Smooth muscle cell (in vitro differentiated cells): ENCODE measurements at regions not wholly inside any gene's neighbourhood (a gene's known extent, or its start where the extent isn't known, plus 50 kb on each side); places are given as distances from the start of the nearest gene placed in this dataset.

Experiments
- DNase-seq: peaks from one replicate; lab custom pipeline; 2025; ENCODE audit not compliant: unreplicated experiment; lab: John Stamatoyannopoulos, UW
- H2AFZ ChIP-seq: fragments of 200-600 bp; sonication (generic); 2 replicates; pipeline ENCODE4 v1.6.0; 2016; ENCODE audit warnings: antibody characterized with exemption, low read depth, mild to moderate bottlenecking
- H3F3A ChIP-seq: fragments of 200-600 bp; sonication (generic); 2 replicates; pipeline ENCODE4 v1.6.0; 2017; ENCODE audit warnings: antibody characterized with exemption, low read depth
- H3K27ac ChIP-seq: fragments of 200-600 bp; sonication (generic); 2 replicates; pipeline ENCODE4 v1.5.1; 2016; ENCODE audit warnings: low read depth, mild to moderate bottlenecking
- H3K27me3 ChIP-seq: fragments of 200-600 bp; sonication (generic); 2 replicates; pipeline ENCODE4 v1.6.1; 2016; ENCODE audit warnings: low read depth, mild to moderate bottlenecking
- H3K36me3 ChIP-seq: fragments of 200-600 bp; sonication (generic); 2 replicates; pipeline ENCODE4 v1.5.1; 2016; ENCODE audit warnings: low read depth
- H3K4me1 ChIP-seq: fragments of 200-600 bp; sonication (generic); 2 replicates; pipeline ENCODE4 v1.5.1; 2016; ENCODE audit warnings: low read depth
- H3K4me2 ChIP-seq: fragments of 200-600 bp; sonication (generic); 2 replicates; pipeline ENCODE4 v1.6.0; 2016; ENCODE audit warnings: mild to moderate bottlenecking
- H3K4me3 ChIP-seq: fragments of 200-600 bp; sonication (generic); 2 replicates; pipeline ENCODE4 v1.5.1; 2016; ENCODE audit warnings: mild to moderate bottlenecking
- H3K79me2 ChIP-seq: fragments of 200-600 bp; sonication (generic); 2 replicates; pipeline ENCODE4 v1.6.0; 2016; ENCODE audit warnings: low read depth, mild to moderate bottlenecking
- H3K9ac ChIP-seq: fragments of 200-600 bp; sonication (generic); 2 replicates; pipeline ENCODE4 v1.6.0; 2016; ENCODE audit warnings: low read depth
- H3K9me3 ChIP-seq: fragments of 200-600 bp; sonication (generic); replicated peaks from 2 replicates; pipeline ENCODE4 v1.5.1; 2016; ENCODE audit warnings: low read depth
- H4K20me1 ChIP-seq: fragments of 200-600 bp; sonication (generic); 2 replicates; pipeline ENCODE4 v1.6.0; 2016; ENCODE audit warnings: low read depth
- WGBS: methylation state at CpG from one replicate; pipeline ENCODE4 v1.1.7; 2016; ENCODE audit warnings: low lambda C conversion rate; 5-methylcytosine and 5-hydroxymethylcytosine counted together
- TF ChIP-seq, protein P1 (sequence below): fragments of 200-600 bp; sonication (generic); IDR thresholded peaks from 2 replicates; pipeline ENCODE4 v1.5.1; 2017; ENCODE audit warnings: borderline replicate concordance, mild to moderate bottlenecking, antibody characterized with exemption; ENCODE audit not compliant: insufficient read depth, poor library complexity, severe bottlenecking

- Histone ChIP-seq H3K36me3 (no peaks in the 10 kb centered on the region), H3K9me3 (peaks cover 4% of the 10 kb centered on the region), H3K79me2 (no peaks in the 10 kb centered on the region), H3K4me1 (no peaks in the 10 kb centered on the region), H3K27me3 (no peaks in the 10 kb centered on the region), H2AFZ (no peak overlapping the region), H4K20me1 (no peaks in the 10 kb centered on the region), H3K4me2 (no peak overlapping the region), H3K27ac (no peak overlapping the region), H3F3A (no peaks in the 10 kb centered on the region), H3K4me3 (no peak overlapping the region), H3K9ac (no peak overlapping the region)
- DNase-seq: no peak
- TF ChIP-seq, protein P1, sequence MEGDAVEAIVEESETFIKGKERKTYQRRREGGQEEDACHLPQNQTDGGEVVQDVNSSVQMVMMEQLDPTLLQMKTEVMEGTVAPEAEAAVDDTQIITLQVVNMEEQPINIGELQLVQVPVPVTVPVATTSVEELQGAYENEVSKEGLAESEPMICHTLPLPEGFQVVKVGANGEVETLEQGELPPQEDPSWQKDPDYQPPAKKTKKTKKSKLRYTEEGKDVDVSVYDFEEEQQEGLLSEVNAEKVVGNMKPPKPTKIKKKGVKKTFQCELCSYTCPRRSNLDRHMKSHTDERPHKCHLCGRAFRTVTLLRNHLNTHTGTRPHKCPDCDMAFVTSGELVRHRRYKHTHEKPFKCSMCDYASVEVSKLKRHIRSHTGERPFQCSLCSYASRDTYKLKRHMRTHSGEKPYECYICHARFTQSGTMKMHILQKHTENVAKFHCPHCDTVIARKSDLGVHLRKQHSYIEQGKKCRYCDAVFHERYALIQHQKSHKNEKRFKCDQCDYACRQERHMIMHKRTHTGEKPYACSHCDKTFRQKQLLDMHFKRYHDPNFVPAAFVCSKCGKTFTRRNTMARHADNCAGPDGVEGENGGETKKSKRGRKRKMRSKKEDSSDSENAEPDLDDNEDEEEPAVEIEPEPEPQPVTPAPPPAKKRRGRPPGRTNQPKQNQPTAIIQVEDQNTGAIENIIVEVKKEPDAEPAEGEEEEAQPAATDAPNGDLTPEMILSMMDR: no peak
- WGBS: 69% methylated on average over 2 of the region's 2 CpGs
Measured at GRCh38 chr7:113561446-113561845, 357.4 kb downstream of the PPP1R3A start.

GRCh38 chr7:113550966-113551365 is 367.8 kb downstream of the PPP1R3A start:
- TF ChIP-seq, protein P1: no peak
- WGBS: 50% methylated on average over 1 of the region's 1 CpG
- no peaks in the 10 kb centered on the region for H3K4me1 ChIP-seq
- no peak overlapping the region for H3K27ac ChIP-seq
- DNase-seq: no peak
- no peak overlapping the region for H2AFZ ChIP-seq
- no peak overlapping the region for H3K4me2 ChIP-seq
- H3K27me3 ChIP-seq: no peaks in the 10 kb centered on the region
- H3K9me3 ChIP-seq: peaks cover 42% of the 10 kb centered on the region
- H3F3A ChIP-seq: no peaks in the 10 kb centered on the region
- H4K20me1 ChIP-seq: no peaks in the 10 kb centered on the region
- H3K36me3 ChIP-seq: no peaks in the 10 kb centered on the region
- no peak overlapping the region for H3K9ac ChIP-seq
- H3K79me2 ChIP-seq: no peaks in the 10 kb centered on the region
- H3K4me3 ChIP-seq: no peak overlapping the region

DNA sequence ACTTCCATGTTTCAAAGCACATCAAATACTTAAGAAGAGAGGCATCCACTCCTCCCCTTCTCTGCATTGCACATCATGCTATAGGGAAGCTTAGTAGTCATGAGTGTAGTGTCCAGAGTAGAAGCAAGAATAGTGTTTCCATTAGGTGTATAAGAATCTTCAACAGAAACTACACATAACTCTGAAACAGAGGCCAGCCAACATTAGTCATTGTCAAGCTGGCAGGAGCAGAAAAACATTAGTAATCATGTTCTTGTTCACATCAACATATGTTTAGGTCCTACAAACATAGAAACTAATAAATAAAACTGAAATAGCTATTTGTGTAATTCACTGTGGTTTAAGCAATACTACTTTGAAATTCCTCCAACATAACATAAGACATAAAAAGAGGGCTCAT is 370.2 kb downstream of the PPP1R3A start:
- TF ChIP-seq, protein P1: no peak
- H3K4me3 ChIP-seq: no peak overlapping the region
- no peaks in the 10 kb centered on the region for H3F3A ChIP-seq
- H3K79me2 ChIP-seq: no peaks in the 10 kb centered on the region
- no peak for DNase-seq
- peaks cover 28% of the 10 kb centered on the region for H3K9me3 ChIP-seq
- no peak overlapping the region for H3K9ac ChIP-seq
- H3K27me3 ChIP-seq: no peaks in the 10 kb centered on the region
- no peaks in the 10 kb centered on the region for H3K36me3 ChIP-seq
- no peaks in the 10 kb centered on the region for H4K20me1 ChIP-seq
- H3K4me1 ChIP-seq: no peaks in the 10 kb centered on the region
- H2AFZ ChIP-seq: no peak overlapping the region
- H3K27ac ChIP-seq: no peak overlapping the region
- H3K4me2 ChIP-seq: no peak overlapping the region

- no peak overlapping the region for H3K27ac ChIP-seq
- H4K20me1 ChIP-seq: no peaks in the 10 kb centered on the region
- DNase-seq: no peak
- no peaks in the 10 kb centered on the region for H3F3A ChIP-seq
- H3K4me1 ChIP-seq: no peaks in the 10 kb centered on the region
- H3K79me2 ChIP-seq: no peaks in the 10 kb centered on the region
- no peak overlapping the region for H3K9ac ChIP-seq
- no peak overlapping the region for H3K4me2 ChIP-seq
- H3K27me3 ChIP-seq: no peaks in the 10 kb centered on the region
- H2AFZ ChIP-seq: no peak overlapping the region
- peaks cover 28% of the 10 kb centered on the region for H3K9me3 ChIP-seq
- H3K4me3 ChIP-seq: no peak overlapping the region
- H3K36me3 ChIP-seq: no peaks in the 10 kb centered on the region
- TF ChIP-seq, protein P1: no peak
Measured at GRCh38 chr7:113548137-113548536, 370.7 kb downstream of the PPP1R3A start.
